Eye (tissue), 1 donor: ENCODE measurements at regions not wholly inside any gene's neighbourhood (a gene's known extent, or its start where the extent isn't known, plus 50 kb on each side); places are given as distances from the start of the nearest gene placed in this dataset.

Source experiments
- DNase-seq: peaks from one replicate; pipeline ENCODE4 v3.0.0-alpha.2; 2015

- DNase-seq = no peak
Measured at GRCh38 chr5:124090115-124090514, 578.1 kb downstream of the CSNK1G3 start.

- peak; percentile 4 for DNase-seq
Measured at GRCh38 chr5:124089578-124089977, 577.6 kb downstream of the CSNK1G3 start.

GRCh38 chr5:124088289-124089032, 576.5 kb downstream of the CSNK1G3 start:
- DNase-seq = peak; percentile 72

- peak; percentile 29 for DNase-seq
Measured at GRCh38 chr5:124087752-124088151, 575.8 kb downstream of the CSNK1G3 start.

GRCh38 chr5:124080256-124080655, 568.3 kb downstream of the CSNK1G3 start:
- no peak for DNase-seq

GRCh38 chr5:124079062-124079461, 567.1 kb downstream of the CSNK1G3 start:
- DNase-seq = no peak

- no peak for DNase-seq
Measured at GRCh38 chr5:124074500-124074899, 562.5 kb downstream of the CSNK1G3 start.

- DNase-seq = no peak
Measured at GRCh38 chr5:124072570-124072969, 560.6 kb downstream of the CSNK1G3 start.

GRCh38 chr5:124071039-124071438, 559.1 kb downstream of the CSNK1G3 start:
- DNase-seq = no peak

GRCh38 chr5:124065508-124065907, 553.5 kb downstream of the CSNK1G3 start:
- no peak for DNase-seq

- DNase-seq = no peak
Measured at GRCh38 chr5:124064956-124065355, 553.0 kb downstream of the CSNK1G3 start.

GRCh38 chr5:124061663-124062062, 549.7 kb downstream of the CSNK1G3 start:
- peak; percentile 59 for DNase-seq

GRCh38 chr5:124061068-124061430, 549.1 kb downstream of the CSNK1G3 start:
- peak; percentile 26 for DNase-seq

GRCh38 chr5:124060413-124061067, 548.6 kb downstream of the CSNK1G3 start:
- DNase-seq = no peak

GRCh38 chr5:124060011-124060410, 548.0 kb downstream of the CSNK1G3 start:
- DNase-seq = peak; percentile 77

- DNase-seq = no peak
Measured at GRCh38 chr5:124059200-124059599, 547.2 kb downstream of the CSNK1G3 start.

GRCh38 chr5:124057724-124058231, 545.8 kb downstream of the CSNK1G3 start:
- peak; percentile 20 for DNase-seq

- peak; percentile 44 for DNase-seq
Measured at GRCh38 chr5:124056991-124057723, 545.2 kb downstream of the CSNK1G3 start.

GRCh38 chr5:124056326-124056990, 544.5 kb downstream of the CSNK1G3 start:
- DNase-seq = peak; percentile 18

- no peak for DNase-seq
Measured at GRCh38 chr5:124055751-124056150, 543.8 kb downstream of the CSNK1G3 start.

GRCh38 chr5:124054564-124054963, 542.6 kb downstream of the CSNK1G3 start:
- peak; percentile 24 for DNase-seq

- no peak for DNase-seq
Measured at GRCh38 chr5:124053340-124053739, 541.4 kb downstream of the CSNK1G3 start.

- no peak for DNase-seq
Measured at GRCh38 chr5:124052201-124052600, 540.2 kb downstream of the CSNK1G3 start.
